ENCODE measurements at regions not wholly inside any gene's neighbourhood (a gene's known extent, or its start where the extent isn't known, plus 50 kb on each side); places are given as distances from the start of the nearest gene placed in this dataset.
"Not testable (repeated sequence)": the region's sequence is repeated elsewhere in the genome, so short reads cannot be mapped to it uniquely, and the experiment has no call there.

- DNase-seq: no peak
Observed at GRCh38 chr9:119726035-119726434, 356.8 kb upstream of the BRINP1 start.

GRCh38 chr9:119722384-119722783 is 353.1 kb upstream of the BRINP1 start:
- no peak for DNase-seq

GRCh38 chr9:119712325-119712724 is 343.1 kb upstream of the BRINP1 start:
- DNase-seq: no peak

GRCh38 chr9:119709431-119709830 is 340.2 kb upstream of the BRINP1 start:
- DNase-seq: no peak

- DNase-seq: no peak
Observed at GRCh38 chr9:119707228-119707845, 338.1 kb upstream of the BRINP1 start.

- no peak for DNase-seq
Observed at GRCh38 chr9:119701651-119702050, 332.4 kb upstream of the BRINP1 start.

- DNase-seq: no peak
Observed at GRCh38 chr9:119698535-119698934, 329.3 kb upstream of the BRINP1 start.

- no peak for DNase-seq
Observed at GRCh38 chr9:119697996-119698395, 328.8 kb upstream of the BRINP1 start.

- no peak for DNase-seq
Observed at GRCh38 chr9:119689879-119690278, 320.6 kb upstream of the BRINP1 start.

GRCh38 chr9:119688547-119688946 is 319.3 kb upstream of the BRINP1 start:
- DNase-seq: no peak

- no peak for DNase-seq
Observed at GRCh38 chr9:119677811-119678505, 308.7 kb upstream of the BRINP1 start.

- DNase-seq: no peak
Observed at GRCh38 chr9:119675951-119676350, 306.7 kb upstream of the BRINP1 start.

GRCh38 chr9:119672763-119673162 is 303.5 kb upstream of the BRINP1 start:
- not testable (repeated sequence) for DNase-seq

- DNase-seq: no peak
Observed at GRCh38 chr9:119667916-119668315, 298.7 kb upstream of the BRINP1 start.

GRCh38 chr9:119667163-119667562 is 297.9 kb upstream of the BRINP1 start:
- DNase-seq: no peak

- DNase-seq: no peak
Observed at GRCh38 chr9:119662329-119662728, 293.1 kb upstream of the BRINP1 start.

GRCh38 chr9:119652931-119653330 is 283.7 kb upstream of the BRINP1 start:
- no peak for DNase-seq

- DNase-seq: no peak
Observed at GRCh38 chr9:119649205-119649604, 280.0 kb upstream of the BRINP1 start.

GRCh38 chr9:119639287-119639955 is 270.2 kb upstream of the BRINP1 start:
- no peak for DNase-seq

- no peak for DNase-seq
Observed at GRCh38 chr9:119634006-119634405, 264.8 kb upstream of the BRINP1 start.

GRCh38 chr9:119611565-119611964 is 242.3 kb upstream of the BRINP1 start:
- no peak for DNase-seq

GRCh38 chr9:119609277-119609971 is 240.2 kb upstream of the BRINP1 start:
- DNase-seq: no peak

- no peak for DNase-seq
Observed at GRCh38 chr9:119601632-119602031, 232.4 kb upstream of the BRINP1 start.

- no peak for DNase-seq
Observed at GRCh38 chr9:119597499-119597898, 228.3 kb upstream of the BRINP1 start.

Measured in activated CD8-positive, alpha-beta memory T cell treated with anti-CD3 and anti-CD28 coated beads, Interleukin-2, amount 50 U/mL, for 48 hours (primary cell).